HepG2 (cell line): ENCODE measurements at regions not wholly inside any gene's neighbourhood (a gene's known extent, or its start where the extent isn't known, plus 50 kb on each side); places are given as distances from the start of the nearest gene placed in this dataset.

Experiments used
- ARNT ChIP-seq: fragments of 450-650 bp; IDR thresholded peaks from 2 replicates; pipeline ENCODE4 v1.6.1; 2017
- CBX1 ChIP-seq: IDR thresholded peaks from one replicate; pipeline ENCODE4 v1.6.1; 2016; ENCODE audit warnings: antibody characterized with exemption, low read depth
- DMAP1 ChIP-seq: IDR thresholded peaks from 2 replicates; pipeline ENCODE4 v1.6.1; 2016
- HDAC6 ChIP-seq: fragments of 200-600 bp; sonication (generic); IDR thresholded peaks from 2 replicates; pipeline ENCODE4 v1.7.0; 2017; ENCODE audit warnings: mild to moderate bottlenecking, antibody characterized with exemption, low read length, low read depth
- MATR3 ChIP-seq: sonication (generic); formaldehyde crosslinking; IDR thresholded peaks from 2 replicates; pipeline ENCODE4 v1.4.0; 2020; ENCODE audit warnings: missing genetic modification reagents
- MTF2 ChIP-seq: sonication (generic); formaldehyde crosslinking; IDR thresholded peaks from 2 replicates; pipeline ENCODE4 v1.5.0; 2020; ENCODE audit warnings: missing genetic modification reagents, borderline replicate concordance
- NFE2L1 ChIP-seq: sonication (generic); formaldehyde crosslinking; IDR thresholded peaks from 2 replicates; pipeline ENCODE4 v1.4.0; 2020; ENCODE audit warnings: missing genetic modification reagents, mild to moderate bottlenecking, borderline replicate concordance
- NFKB2 ChIP-seq: sonication (generic); formaldehyde crosslinking; IDR thresholded peaks from 2 replicates; pipeline ENCODE4 v1.4.0; 2020; ENCODE audit warnings: missing genetic modification reagents, borderline replicate concordance
- NR2C2 ChIP-seq: sonication (generic); formaldehyde crosslinking; IDR thresholded peaks from 2 replicates; pipeline ENCODE4 v1.4.0; 2020; ENCODE audit warnings: missing genetic modification reagents, mild to moderate bottlenecking, moderate library complexity, borderline replicate concordance
- NRL ChIP-seq: sonication (generic); formaldehyde crosslinking; IDR thresholded peaks from 2 replicates; pipeline ENCODE4 v1.5.0; 2020; ENCODE audit warnings: missing genetic modification reagents, mild to moderate bottlenecking, moderate library complexity, borderline replicate concordance
- RBAK ChIP-seq: sonication (generic); formaldehyde crosslinking; IDR thresholded peaks from 2 replicates; pipeline ENCODE4 v1.5.1; 2020; ENCODE audit warnings: mild to moderate bottlenecking, missing genetic modification reagents
- RORA ChIP-seq: sonication (generic); formaldehyde crosslinking; IDR thresholded peaks from 2 replicates; pipeline ENCODE4 v1.5.0; 2020; ENCODE audit warnings: mild to moderate bottlenecking, missing genetic modification reagents, moderate library complexity
- SALL1 ChIP-seq: sonication (generic); formaldehyde crosslinking; IDR thresholded peaks from 2 replicates; pipeline ENCODE4 v1.8.0; 2022; ENCODE audit warnings: mild to moderate bottlenecking, missing genetic modification reagents
- TCF7L2 ChIP-seq: IDR thresholded peaks from 2 replicates; pipeline ENCODE4 v1.6.1; 2011; ENCODE audit warnings: mild to moderate bottlenecking, low read depth, low read length, moderate library complexity
- ZEB1 ChIP-seq: IDR thresholded peaks from 2 replicates; pipeline ENCODE4 v1.6.1; 2012; ENCODE audit warnings: mild to moderate bottlenecking, low read depth, inconsistent platforms; ENCODE audit not compliant: insufficient replicate concordance
- ZFP1 ChIP-seq: IDR thresholded peaks from 2 replicates; pipeline ENCODE4 v1.6.1; 2016
- ZNF205 ChIP-seq: IDR thresholded peaks from 2 replicates; pipeline ENCODE4 v1.6.1; 2018; ENCODE audit warnings: missing biosample characterization, missing genetic modification reagents
- ZNF547 ChIP-seq: sonication (generic); formaldehyde crosslinking; IDR thresholded peaks from 2 replicates; pipeline ENCODE4 v1.5.1; 2020; ENCODE audit warnings: mild to moderate bottlenecking, missing genetic modification reagents
- ZNF549 ChIP-seq: sonication (generic); formaldehyde crosslinking; IDR thresholded peaks from 2 replicates; pipeline ENCODE4 v1.5.0; 2020; ENCODE audit warnings: missing genetic modification reagents
- ZNF891 ChIP-seq: sonication (generic); formaldehyde crosslinking; IDR thresholded peaks from 2 replicates; pipeline ENCODE4 v1.5.0; 2020; ENCODE audit warnings: mild to moderate bottlenecking, missing genetic modification reagents
- TF ChIP-seq, protein P1 (sequence below): sonication (generic); formaldehyde crosslinking; IDR thresholded peaks from 2 replicates; pipeline ENCODE4 v1.5.0; 2020; ENCODE audit warnings: mild to moderate bottlenecking, missing genetic modification reagents, moderate library complexity
- TF ChIP-seq, protein P2 (sequence below): sonication (generic); formaldehyde crosslinking; IDR thresholded peaks from 2 replicates; pipeline ENCODE4 v1.5.0; 2020; ENCODE audit warnings: mild to moderate bottlenecking, missing genetic modification reagents, borderline replicate concordance
- TF ChIP-seq, protein P3 (sequence below): IDR thresholded peaks from 2 replicates; pipeline ENCODE4 v1.6.1; 2018; ENCODE audit warnings: missing genetic modification reagents

DNA sequence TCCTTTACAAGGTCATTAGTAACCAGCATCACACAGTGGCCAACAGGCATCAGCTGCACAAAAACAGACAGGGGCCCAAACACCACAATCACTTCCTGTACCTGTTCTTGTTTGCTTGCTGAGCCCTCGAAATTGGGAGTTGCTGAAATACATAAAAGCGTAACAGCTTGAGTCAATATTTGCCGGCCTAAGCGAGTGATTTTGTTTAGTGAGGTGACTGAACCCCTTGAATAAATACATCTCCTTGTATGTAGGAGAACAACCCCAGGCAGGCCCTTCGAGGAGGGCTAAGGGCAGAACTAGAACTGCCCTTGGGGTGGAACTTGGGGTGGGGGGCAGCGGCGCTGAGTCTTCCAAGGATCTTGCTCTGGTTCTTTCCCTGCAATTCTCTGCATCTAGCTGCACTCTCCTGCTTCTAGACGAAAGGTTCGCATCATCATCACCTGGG lies 502.5 kb downstream of the RASEF start (continued):
- TF ChIP-seq HDAC6 (no peak), ZNF549 (CRISPR knock-in tag) (no peak), ZFP1 (CRISPR knock-in tag) (peak; percentile 93), RORA (CRISPR knock-in tag) (no peak), RBAK (CRISPR knock-in tag) (no peak), ZNF547 (CRISPR knock-in tag) (no peak), ZNF205 (CRISPR knock-in tag) (peak; percentile 82; the same call in 1 of the 2 replicates), ZNF891 (CRISPR knock-in tag) (no peak), MTF2 (no peak), NR2C2 (peak; percentile 43; the same call in 1 of the 2 replicates), DMAP1 (CRISPR knock-in tag) (no peak), SALL1 (CRISPR knock-in tag) (peak; percentile 97), NRL (CRISPR knock-in tag) (no peak), NFE2L1 (no peak), NFKB2 (CRISPR knock-in tag) (no peak), MATR3 (CRISPR knock-in tag) (no peak), CBX1 (no peak), ZEB1 (no peak), TCF7L2 (peak; percentile 81), ARNT (no peak)
- TF ChIP-seq, protein P1, sequence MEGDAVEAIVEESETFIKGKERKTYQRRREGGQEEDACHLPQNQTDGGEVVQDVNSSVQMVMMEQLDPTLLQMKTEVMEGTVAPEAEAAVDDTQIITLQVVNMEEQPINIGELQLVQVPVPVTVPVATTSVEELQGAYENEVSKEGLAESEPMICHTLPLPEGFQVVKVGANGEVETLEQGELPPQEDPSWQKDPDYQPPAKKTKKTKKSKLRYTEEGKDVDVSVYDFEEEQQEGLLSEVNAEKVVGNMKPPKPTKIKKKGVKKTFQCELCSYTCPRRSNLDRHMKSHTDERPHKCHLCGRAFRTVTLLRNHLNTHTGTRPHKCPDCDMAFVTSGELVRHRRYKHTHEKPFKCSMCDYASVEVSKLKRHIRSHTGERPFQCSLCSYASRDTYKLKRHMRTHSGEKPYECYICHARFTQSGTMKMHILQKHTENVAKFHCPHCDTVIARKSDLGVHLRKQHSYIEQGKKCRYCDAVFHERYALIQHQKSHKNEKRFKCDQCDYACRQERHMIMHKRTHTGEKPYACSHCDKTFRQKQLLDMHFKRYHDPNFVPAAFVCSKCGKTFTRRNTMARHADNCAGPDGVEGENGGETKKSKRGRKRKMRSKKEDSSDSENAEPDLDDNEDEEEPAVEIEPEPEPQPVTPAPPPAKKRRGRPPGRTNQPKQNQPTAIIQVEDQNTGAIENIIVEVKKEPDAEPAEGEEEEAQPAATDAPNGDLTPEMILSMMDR (CRISPR knock-in tag), result peak; percentile 49
- TF ChIP-seq, protein P2, sequence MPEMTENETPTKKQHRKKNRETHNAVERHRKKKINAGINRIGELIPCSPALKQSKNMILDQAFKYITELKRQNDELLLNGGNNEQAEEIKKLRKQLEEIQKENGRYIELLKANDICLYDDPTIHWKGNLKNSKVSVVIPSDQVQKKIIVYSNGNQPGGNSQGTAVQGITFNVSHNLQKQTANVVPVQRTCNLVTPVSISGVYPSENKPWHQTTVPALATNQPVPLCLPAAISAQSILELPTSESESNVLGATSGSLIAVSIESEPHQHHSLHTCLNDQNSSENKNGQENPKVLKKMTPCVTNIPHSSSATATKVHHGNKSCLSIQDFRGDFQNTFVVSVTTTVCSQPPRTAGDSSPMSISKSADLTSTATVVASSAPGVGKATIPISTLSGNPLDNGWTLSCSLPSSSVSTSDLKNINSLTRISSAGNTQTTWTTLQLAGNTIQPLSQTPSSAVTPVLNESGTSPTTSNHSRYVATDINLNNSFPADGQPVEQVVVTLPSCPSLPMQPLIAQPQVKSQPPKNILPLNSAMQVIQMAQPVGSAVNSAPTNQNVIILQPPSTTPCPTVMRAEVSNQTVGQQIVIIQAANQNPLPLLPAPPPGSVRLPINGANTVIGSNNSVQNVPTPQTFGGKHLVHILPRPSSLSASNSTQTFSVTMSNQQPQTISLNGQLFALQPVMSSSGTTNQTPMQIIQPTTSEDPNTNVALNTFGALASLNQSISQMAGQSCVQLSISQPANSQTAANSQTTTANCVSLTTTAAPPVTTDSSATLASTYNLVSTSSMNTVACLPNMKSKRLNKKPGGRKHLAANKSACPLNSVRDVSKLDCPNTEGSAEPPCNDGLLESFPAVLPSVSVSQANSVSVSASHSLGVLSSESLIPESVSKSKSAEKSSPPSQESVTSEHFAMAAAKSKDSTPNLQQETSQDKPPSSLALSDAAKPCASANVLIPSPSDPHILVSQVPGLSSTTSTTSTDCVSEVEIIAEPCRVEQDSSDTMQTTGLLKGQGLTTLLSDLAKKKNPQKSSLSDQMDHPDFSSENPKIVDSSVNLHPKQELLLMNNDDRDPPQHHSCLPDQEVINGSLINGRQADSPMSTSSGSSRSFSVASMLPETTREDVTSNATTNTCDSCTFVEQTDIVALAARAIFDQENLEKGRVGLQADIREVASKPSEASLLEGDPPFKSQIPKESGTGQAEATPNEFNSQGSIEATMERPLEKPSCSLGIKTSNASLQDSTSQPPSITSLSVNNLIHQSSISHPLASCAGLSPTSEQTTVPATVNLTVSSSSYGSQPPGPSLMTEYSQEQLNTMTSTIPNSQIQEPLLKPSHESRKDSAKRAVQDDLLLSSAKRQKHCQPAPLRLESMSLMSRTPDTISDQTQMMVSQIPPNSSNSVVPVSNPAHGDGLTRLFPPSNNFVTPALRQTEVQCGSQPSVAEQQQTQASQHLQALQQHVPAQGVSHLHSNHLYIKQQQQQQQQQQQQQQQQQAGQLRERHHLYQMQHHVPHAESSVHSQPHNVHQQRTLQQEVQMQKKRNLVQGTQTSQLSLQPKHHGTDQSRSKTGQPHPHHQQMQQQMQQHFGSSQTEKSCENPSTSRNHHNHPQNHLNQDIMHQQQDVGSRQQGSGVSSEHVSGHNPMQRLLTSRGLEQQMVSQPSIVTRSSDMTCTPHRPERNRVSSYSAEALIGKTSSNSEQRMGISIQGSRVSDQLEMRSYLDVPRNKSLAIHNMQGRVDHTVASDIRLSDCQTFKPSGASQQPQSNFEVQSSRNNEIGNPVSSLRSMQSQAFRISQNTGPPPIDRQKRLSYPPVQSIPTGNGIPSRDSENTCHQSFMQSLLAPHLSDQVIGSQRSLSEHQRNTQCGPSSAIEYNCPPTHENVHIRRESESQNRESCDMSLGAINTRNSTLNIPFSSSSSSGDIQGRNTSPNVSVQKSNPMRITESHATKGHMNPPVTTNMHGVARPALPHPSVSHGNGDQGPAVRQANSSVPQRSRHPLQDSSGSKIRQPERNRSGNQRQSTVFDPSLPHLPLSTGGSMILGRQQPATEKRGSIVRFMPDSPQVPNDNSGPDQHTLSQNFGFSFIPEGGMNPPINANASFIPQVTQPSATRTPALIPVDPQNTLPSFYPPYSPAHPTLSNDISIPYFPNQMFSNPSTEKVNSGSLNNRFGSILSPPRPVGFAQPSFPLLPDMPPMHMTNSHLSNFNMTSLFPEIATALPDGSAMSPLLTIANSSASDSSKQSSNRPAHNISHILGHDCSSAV (CRISPR knock-in tag), result no peak
- TF ChIP-seq, protein P3, sequence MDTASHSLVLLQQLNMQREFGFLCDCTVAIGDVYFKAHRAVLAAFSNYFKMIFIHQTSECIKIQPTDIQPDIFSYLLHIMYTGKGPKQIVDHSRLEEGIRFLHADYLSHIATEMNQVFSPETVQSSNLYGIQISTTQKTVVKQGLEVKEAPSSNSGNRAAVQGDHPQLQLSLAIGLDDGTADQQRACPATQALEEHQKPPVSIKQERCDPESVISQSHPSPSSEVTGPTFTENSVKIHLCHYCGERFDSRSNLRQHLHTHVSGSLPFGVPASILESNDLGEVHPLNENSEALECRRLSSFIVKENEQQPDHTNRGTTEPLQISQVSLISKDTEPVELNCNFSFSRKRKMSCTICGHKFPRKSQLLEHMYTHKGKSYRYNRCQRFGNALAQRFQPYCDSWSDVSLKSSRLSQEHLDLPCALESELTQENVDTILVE (CRISPR knock-in tag), result peak; percentile 81
